NT2/D1 (cell line): ENCODE measurements at regions not wholly inside any gene's neighbourhood (a gene's known extent, or its start where the extent isn't known, plus 50 kb on each side); places are given as distances from the start of the nearest gene placed in this dataset.

ENCODE experiments used
- SUZ12 ChIP-seq: IDR thresholded peaks from 2 replicates; pipeline ENCODE4 v1.6.1; 2011; ENCODE audit not compliant: insufficient read length, insufficient read depth; ENCODE audit errors: extremely low read depth
- YY1 ChIP-seq: IDR thresholded peaks from 2 replicates; pipeline ENCODE4 v1.6.1; 2011; ENCODE audit not compliant: insufficient read length, insufficient read depth
- ZNF274 ChIP-seq: IDR thresholded peaks from 2 replicates; pipeline ENCODE4 v1.6.1; 2011; ENCODE audit warnings: mild to moderate bottlenecking, low read depth, low read length

GRCh38 chr6:155853011-155853410, 397.4 kb upstream of the NOX3 start:
- no peak for TF ChIP-seq YY1
- no peak for TF ChIP-seq ZNF274
- TF ChIP-seq SUZ12: no peak
